ENCODE measurements at regions not wholly inside any gene's neighbourhood (a gene's known extent, or its start where the extent isn't known, plus 50 kb on each side); places are given as distances from the start of the nearest gene placed in this dataset.
A peak's percentile ranks its signal among the peaks of the same experiment; 100 is the strongest.
"Not testable (repeated sequence)": the region's sequence is repeated elsewhere in the genome, so short reads cannot be mapped to it uniquely, and the experiment has no call there.

DNA sequence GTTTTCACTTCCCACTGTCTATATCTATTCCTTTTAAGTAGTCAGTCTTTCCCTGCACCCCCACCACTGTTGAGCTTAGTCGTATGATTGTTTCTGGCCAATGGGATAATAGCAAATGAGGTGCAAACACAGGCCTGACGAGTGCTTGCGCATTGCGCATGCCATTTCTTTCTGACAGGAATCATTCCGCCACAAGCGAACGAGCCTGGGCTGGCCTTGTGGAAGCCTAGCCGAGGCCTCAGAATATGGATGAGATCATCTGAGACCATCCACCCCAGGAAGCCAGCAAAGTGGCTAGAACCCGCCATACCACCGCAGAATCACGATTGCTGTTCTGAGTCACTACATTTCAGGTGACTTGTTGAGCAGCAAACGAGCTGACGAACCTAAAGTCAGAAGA, 52.2 kb upstream of the PRL start:
- no peak for DNase-seq

GRCh38 chr6:22349528-22349927, 52.7 kb upstream of the PRL start:
- no peak for DNase-seq

DNA sequence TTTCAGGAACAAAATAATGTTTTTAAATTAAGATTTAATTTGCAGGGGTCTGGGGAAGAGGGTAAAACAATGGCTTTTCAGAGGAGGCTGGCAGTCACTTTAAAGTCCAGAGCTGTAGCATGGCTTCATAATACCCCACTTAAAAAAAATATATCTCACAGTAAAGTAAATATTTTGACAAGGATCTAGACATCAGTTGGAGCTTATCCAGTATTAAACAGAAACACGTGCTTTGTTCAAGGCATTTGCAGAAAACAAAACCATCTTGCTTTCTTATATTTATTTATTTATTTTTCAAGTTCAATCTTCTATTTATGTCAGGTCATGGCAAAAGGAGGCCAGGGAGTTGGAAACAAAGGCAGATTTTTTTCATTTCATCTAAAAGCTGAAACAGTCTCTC, 53.3 kb upstream of the PRL start:
- DNase-seq: no peak

- no peak for DNase-seq
Observed at GRCh38 chr6:22353101-22353500, 56.3 kb upstream of the PRL start.

- DNase-seq: no peak
Observed at GRCh38 chr6:22356362-22356940, 59.6 kb upstream of the PRL start.

DNA sequence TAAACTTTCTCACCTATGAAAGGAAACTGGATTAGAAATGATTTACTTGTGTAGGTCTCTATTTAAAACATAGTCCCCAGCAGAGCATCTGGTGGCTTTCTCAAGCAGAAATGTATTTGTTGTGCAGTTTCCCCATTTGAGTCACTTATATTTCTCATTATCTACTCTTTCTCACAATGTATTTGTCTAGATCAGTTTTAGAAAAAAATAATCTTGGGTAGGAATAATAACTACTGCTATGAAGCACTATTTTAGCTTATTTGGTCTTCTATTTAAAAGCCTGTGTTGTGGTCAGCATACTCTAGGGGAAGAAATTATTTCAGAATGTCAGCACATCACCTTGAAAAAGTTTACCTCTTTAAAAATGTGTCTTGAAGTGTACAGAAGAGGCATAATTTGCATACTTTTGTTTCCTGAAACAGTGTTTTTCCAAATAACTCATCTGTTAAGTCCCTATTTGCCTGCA, 60.9 kb upstream of the PRL start:
- DNase-seq: no peak

GRCh38 chr6:22361576-22361975, 64.7 kb upstream of the PRL start:
- DNase-seq: no peak

GRCh38 chr6:22362361-22362760, 65.5 kb upstream of the PRL start:
- no peak for DNase-seq

DNA sequence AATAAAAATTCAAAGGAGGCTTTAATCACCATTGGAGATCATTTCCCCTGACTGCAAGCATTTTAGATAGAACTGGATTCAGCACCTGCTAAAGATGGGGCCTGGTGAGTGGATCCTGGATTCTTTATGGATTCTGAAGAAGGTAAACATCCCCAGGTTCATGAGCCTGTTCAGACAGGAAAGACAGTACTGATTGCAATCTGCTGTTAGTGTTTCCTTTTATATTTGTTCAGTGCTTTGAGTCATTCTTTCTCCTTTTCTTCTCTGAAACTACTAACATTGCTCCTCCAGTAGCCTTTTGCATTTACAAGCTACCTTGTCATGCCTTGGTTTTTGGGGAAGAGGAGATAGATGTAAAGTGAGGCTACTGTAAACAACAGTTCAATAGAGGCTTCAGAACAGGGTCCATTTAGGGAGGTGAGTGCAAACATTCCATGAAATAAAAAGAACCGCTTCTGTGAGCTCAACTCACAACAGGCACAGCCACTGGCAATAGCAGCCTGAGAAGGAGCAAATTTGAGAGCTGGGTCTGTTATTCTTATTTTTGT, 66.4 kb upstream of the PRL start:
- no peak for DNase-seq

DNA sequence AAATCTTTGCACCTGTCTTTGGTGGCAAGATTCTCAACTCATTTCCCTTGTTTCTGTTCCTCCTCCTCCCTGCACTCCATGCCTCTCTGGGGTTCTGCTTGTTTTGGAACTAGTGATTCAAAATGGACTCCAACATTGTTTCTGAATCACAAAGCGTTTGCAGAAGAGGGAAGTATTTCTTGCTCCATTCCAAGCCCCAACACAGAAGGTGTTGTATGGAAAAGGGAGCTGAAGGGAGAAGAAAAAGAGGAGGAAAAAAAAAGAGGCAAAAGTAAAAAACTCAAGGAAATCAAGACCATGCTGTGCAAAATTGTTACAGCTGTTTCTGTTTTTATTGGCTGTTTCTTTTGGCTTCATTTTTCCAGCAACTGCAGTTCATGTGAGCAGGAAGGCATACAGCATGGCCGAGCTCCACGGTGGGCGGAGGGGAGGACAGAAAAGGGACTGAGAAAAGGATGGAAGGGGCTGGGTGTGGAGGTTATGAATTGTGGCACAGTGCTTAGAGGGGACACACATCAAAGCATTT, 66.9 kb upstream of the PRL start:
- no peak for DNase-seq

- no peak for DNase-seq
Observed at GRCh38 chr6:22364306-22364705, 67.5 kb upstream of the PRL start.

DNA sequence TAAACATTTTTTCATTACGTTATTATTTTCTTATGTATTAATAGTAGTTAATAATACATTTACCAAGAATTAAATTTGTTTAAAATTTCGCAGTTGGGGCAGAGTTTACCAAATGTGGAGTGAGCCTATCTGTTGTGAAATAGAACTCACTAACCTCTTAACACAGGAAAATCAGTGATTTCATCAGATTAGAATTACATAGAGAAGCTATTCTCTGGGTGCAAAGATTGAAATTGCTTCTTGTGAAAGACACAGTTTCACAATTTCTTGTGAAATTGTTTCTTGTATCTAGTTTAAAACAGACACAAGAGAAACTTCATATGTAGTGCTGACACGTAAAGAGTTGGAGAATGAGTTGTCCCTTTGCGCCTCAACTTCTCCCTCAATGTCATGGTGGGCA, 69.4 kb upstream of the PRL start:
- peak; percentile 97 to 99 for DNase-seq

DNA sequence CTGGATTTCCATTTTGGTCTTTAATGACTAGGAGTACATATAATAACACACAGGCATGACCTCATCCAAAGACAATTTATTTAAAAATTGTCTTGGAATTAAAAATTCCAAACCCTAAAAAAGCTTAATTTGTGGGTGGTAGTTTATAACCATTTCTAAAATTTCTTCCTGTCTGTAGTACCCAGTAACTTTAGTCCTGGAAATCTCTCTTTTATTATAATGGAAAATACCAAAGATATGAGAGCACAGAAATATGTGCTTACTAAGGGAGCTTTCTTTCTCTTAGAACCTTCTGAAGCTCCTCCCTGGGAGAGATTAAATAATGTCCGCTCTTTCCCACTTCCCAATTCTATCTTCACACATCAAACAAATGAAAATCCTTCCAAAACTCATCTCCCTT, 70.5 kb upstream of the PRL start:
- DNase-seq: no peak

GRCh38 chr6:22368794-22369193, 72.0 kb upstream of the PRL start:
- no peak for DNase-seq

DNA sequence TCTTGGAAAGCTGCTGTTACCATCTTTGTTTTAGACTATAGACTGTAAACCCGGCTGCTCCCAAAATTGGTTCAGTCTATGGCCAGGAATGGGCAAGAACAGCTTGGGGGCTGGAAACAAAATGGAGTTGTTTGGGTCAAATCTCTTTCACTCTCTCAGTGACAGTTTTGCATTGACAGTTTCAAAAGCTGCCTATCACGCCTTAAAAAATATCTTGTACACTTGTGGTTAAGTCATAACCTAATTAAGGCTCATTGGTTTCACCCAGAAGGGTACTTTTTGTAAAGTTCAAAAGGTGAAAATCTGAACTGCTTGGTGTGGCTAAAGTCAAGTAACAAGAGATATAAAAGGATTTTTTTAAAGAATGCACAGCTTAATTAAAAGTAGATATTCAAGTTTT, 76.1 kb upstream of the PRL start:
- DNase-seq: no peak

DNA sequence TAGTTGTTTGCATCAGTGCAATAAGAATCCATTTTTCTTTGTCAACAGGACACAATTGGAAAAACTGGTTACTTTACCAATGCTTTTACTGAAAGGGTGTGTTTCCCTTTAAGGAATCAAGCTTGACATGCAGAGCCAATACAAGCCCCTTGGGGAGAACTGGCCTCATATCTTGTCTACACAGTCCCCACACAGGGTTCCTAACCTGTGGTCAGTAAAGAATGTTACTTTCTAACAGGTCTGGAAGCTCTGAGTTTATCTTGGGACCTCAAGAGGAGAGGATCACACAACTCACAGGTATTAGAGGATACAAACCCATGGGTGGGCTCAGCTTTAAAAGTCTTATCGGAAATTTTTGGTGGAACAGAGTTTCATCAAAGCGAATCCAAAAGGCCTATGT, 78.1 kb upstream of the PRL start:
- not testable (repeated sequence) for DNase-seq

- not testable (repeated sequence) for DNase-seq
Observed at GRCh38 chr6:22376293-22376692, 79.5 kb upstream of the PRL start.

DNA sequence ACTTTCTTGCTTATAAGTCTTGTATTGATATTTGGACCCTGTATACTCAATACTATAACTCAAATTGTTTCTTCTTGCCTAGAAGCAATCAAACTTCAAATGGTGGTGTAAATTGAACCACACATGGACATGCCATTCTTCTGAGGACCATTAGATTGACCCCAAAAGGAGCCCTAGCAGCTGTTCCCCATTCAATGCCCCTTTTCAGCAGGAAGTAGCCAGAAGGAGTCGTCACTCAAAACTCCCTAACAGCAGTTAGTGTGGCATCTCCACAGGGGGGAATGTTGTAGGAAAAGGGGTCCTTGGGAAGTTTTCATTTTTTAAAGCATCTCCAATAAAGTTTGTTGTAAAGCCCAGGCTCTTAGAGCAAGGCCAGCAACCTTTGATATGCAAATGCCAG, 81.7 kb upstream of the PRL start:
- not testable (repeated sequence) for DNase-seq

DNA sequence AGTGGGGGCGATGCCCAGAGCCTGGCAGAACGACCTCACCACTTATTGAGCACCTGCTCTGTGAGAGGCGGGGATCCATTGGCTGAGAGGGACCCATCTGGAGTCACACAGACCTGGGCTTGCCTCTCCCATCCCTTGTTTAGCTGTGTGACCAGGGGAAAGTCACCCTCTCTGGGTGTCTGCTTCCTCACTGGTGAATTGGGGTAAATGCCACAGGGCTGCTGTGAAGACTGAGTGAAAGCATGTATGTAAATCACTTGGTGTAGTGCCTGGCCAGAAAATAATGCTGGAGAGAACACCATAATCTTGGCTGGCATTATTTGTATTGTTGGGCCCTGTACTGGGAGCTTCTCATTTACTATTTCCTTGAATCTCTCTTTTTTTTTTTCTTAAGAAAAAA, 83.4 kb upstream of the PRL start:
- no peak for DNase-seq

GRCh38 chr6:22381845-22382544, 85.2 kb upstream of the PRL start:
- no peak for DNase-seq

GRCh38 chr6:22383016-22383415, 86.2 kb upstream of the PRL start:
- no peak for DNase-seq

DNA sequence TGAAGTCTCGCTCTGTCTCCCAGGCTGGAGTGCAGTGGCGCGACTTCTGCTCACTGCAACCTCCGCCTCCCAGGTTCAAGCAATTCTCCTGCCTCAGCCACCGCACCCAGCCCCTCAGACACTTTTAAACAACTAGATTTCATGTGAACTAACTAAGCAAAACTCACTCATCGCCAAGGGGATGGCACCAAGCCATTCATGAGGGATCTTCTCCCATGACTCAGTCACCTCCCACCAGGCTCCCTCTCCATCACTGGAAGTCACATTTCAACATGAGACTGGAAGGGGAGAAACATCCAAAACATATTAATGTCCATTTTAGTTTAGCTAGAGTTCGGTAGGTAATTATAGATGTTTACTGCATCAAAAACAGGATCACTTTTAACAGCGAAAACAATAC, 95.9 kb upstream of the PRL start:
- no peak for DNase-seq

DNA sequence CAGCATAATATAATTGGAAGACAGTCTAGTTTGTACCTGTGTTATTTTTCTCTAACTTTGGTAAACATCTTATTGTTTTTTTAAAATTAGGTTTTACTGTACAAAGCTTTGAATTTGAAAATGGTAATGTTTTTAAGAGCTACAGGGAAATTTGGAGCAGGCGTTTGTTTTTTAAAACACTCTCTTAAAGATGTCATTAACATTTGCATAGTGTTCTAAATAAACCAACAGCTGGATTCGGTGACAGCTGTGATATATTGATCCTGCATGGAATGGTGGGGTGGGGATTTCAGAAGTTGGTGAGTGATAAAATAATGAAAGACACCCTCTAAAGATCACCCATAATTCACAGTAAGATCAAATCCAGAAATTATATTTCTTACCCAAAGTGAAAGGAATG, 97.9 kb upstream of the PRL start:
- no peak for DNase-seq

GRCh38 chr6:22399693-22400092, 102.9 kb upstream of the PRL start:
- DNase-seq: no peak

- DNase-seq: no peak
Observed at GRCh38 chr6:22401206-22401605, 104.4 kb upstream of the PRL start.

Data from inflammatory macrophage treated with lipopolysaccharide for 1 hour (primary cell).